Tongue (tissue), 1 donor: ENCODE measurements at regions not wholly inside any gene's neighbourhood (a gene's known extent, or its start where the extent isn't known, plus 50 kb on each side); places are given as distances from the start of the nearest gene placed in this dataset.
"Not testable (repeated sequence)": the region's sequence is repeated elsewhere in the genome, so short reads cannot be mapped to it uniquely, and the experiment has no call there.

Experiments used
- DNase-seq: peaks from one replicate; pipeline ENCODE4 v3.0.0-alpha.2; 2015

DNA sequence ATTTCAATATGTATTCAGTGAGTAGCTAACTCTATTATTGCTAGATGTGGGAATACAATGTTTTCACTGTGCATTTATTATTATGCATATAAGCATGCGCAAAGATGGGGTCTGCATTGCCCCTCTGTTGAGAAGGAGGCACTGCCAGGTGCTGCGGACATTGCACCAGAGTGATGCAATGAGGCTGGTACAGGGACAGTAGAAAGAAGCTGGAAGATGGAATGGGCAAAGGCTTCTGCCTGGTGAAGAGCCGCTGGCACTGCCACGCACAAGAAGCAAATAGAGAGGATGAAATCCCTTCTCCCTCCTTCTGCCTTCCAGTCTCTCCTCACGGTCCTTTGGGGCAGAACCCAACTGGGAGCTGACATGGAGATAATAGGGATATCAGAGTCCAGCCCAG is 154.5 kb upstream of the TNFAIP3 start:
- no peak for DNase-seq

DNA sequence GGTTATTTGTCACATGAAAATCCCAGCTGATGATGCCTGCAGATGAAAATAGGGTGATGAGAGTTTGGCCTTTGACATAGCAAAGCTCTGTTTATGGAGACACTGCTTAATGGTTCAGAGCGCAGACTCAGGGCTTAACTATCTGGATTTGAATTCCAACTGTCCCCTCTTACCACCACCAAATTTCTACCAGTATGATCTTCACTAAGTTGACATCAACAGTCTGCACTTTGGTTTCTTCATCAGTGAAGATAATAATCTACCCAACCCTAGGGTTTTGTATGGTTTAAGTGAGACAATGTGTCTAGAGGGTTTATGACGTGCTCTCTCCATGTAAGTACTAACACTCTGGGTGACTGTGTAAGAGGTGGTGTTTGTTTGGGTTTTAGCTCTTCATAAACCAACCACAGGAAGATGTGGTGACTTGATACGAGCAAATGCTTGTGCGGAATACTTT is 151.4 kb upstream of the TNFAIP3 start:
- DNase-seq = no peak

DNA sequence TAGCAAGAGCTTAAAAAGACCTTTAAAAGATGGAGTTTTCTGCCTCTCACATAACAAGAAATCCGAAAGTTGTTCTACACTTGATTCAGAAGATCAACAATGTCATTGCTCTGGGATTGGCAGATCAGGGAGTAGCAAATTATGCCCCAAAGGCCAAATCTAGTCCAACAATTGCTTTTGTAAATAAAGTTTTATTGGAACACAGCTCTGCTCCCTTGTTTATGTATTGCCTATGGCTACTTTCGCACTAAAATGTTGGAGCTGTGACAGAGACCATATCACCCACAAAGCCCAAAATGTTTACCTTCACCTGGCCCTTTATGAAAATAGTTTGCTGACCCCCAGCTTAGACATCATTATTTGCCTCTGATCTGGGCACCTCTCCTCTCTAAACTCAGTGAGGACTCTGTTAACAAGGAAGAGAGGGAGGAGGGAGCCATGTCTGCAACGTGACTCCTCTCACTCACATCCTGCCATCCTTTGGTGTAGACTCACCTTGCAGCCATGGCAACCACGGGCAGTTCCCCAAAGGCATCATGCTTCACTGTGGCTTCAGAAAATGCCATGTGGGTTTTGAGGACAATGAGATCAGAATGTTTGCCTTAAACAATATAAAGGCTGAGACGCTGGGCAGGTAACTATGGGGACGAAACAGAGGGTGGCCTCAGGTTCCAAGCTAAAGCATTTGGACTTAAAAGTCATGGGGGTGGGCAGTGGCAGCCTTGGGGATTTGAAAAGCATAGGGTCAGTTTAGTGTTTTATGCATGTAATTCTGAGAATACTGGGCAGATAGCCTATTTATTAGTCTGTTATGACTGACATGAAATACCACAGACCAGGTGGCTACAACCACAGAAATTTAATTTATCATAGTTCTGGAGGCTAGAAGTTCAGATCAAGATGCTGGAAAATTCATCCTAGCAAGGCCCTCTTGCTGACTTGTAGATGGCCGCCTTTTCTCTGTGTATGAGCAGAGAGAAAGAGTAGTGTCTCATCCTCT is 149.7 kb upstream of the TNFAIP3 start:
- no peak for DNase-seq

DNA sequence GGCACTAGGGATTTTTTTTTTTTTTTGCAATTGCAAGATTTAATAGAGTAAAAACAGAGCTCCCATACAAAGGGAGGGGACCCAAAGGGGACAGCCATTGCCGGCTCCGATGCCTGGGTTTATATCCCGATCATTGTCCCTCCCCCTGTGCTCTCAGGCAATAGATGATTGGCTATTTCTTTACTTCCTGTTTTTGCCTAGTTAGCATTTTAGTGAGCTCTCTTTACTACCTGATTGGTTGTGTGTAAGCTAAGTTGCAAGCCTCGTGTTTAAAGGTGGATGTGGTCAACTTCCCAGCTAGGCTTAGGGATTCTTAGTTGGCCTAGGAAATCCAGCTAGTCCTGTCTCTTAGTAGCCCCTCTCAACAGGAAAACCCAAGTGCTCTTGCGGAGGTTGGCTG is 148.2 kb upstream of the TNFAIP3 start:
- not testable (repeated sequence) for DNase-seq

DNA sequence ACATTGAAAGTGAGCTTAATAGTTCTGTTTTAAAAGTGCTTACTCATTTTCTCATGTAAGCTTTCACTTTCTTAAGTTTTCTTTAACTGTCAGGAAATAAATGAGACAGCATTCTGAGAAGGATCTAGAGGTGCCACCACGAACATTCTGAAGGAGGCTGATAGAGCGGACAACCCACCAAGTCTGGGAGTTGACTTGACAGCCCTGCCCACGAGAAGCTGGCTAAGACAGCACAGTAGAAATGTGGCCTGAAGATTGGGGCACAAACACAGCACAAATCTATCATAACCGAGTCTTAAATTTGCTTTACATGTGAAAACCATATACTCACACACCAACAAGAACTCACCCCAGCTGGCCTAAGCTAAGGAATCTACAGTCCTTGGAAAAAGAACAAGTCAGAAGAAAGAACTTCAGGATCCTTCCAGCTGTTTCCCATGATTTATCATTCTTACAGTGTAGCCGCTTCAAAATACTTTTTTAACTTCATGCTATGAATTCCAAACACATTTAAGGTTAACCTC is 144.2 kb upstream of the TNFAIP3 start:
- DNase-seq = no peak

DNA sequence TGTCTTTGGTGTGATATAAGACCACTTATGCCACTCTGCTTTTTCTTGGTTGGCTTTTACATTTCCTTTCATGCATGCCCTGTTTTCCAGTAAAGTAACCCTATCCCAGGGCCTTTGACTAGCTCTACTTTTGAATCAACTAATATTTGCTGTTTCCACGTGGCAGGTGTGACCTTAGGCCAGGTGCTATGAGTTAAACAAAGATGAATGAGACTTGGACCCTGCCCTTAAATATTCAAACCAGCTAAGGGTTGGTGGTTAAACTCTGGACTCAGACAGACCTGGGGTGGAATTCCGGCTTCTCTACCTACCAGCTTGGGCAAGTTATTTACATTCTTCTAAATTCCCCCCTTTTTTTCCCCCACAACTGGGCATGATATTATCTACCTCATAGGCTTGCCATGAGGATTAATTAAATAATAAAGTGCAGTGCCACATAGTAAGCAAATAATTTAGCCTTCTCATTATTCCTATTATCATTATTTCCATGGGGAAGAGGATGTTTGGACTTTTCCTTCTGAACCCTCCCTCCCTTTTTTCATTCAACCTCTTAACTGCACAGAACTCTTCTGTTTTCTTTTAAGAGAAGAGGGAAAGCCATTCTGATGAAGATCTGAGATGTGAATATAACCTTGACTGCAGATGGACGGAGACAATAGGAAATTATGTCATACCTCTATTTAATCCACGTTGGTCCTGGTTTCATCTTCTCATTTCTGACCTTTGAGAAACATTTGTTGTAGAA is 143.6 kb upstream of the TNFAIP3 start:
- no peak for DNase-seq

DNA sequence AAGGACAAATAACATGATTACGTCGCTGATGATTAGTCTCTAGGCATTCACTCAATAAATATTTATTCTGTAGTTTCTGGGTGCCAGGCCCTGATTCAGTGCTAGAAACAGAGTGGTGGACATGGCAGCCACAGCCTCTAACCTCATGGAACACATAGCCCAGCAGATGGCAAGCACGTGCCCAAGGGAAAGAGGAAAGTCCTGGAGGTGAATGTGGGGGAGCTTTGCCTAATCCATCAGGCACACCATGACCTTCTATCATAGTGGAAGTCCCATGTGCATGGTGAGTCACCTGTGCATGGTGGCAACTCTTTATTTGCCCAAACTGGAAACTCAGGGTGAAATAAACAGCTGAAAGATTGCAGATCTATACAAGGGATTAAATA is 143.0 kb upstream of the TNFAIP3 start:
- DNase-seq = no peak

DNA sequence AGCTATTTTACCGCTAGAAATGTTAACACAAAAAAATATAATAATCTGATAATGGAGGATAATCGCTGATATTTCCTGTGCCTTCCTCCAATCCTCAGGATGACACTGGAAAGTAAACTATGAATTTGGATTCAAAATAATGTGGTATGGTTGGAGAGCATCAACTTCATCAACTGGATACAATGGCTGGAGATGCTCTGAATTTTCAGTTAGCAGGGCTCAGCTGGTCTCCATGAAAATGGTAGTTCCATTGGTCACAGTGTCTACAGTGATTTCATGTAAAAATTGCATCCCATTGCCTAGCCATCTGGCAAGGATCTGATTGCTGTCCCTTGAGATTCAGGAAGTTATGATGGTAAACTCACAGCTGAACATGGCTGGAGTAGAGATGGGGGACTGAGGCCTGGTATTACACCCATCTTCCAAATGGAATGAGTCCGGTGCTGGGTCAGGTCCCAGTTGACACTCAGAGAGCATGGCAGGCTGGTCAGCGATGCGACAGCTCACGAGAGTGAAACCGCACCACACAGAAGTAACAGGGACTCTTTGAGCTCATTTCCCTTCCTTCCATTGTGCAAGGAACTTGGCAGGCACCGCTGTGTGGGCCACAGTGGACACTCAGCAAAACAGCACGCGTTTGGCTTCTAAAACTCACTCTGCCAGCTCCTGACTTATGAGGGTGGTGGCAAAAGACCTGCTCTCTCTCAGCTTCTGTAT is 142.4 kb upstream of the TNFAIP3 start:
- no peak for DNase-seq

DNA sequence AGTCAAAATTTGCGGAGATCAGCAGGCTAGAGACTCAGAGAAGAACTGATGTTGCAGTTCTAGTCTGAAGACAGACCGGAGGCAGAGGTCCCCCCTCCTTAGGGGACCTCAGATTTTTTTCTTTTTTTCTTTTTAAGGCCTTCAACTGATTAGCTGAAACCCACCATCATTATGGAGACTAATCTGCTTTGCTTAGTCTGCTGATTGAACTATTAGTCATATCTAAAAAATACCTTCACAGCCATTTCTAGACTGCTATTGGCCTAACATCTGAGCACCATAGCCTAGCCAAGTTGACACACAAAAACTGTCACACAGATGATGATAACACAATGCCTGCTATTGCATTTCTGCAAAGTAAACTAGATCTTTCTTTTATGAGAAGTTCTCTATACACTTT is 141.1 kb upstream of the TNFAIP3 start:
- no peak for DNase-seq

DNA sequence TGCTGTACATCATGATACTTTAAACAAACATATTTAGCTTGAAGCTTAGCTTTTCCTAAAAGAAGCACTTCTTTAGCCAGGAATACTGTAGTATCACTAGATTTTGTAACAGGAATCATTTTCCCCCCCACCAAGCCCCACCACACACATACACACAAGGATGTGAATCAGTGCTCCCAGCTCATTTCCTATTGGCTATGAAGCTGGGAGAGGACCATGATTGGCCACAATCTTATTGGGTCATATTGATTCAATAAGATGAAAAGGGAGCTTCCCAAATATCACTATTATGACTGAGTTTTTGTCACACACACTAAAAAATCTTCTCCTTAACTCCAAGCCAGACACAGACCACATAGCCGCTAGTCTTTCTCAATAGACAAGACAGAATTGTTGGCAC is 140.5 kb upstream of the TNFAIP3 start:
- no peak for DNase-seq

DNA sequence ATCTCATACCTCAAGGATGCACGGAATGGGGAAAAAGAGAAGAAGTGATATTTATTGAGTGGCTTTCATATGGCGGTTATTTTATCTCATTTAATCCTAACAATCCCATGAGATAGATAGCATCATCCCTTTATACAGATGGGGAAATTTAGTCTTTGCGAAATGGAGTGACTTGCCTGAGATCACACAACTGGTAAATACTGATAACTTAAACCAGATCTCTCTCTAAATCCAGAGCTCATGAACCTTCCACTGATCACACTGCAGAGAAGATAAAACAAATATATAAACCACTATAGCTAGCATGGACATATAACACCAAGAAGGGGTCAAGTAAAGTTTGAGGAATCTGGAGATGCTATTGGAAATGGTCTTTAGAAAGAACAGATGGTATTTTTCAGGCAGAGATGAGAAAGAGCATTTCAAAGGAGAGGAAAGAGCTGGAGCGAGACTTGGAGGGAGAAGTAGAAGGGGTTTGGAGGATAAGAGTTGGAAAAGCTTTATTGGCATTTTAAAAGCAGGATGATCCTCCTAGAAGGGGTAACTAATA is 139.8 kb upstream of the TNFAIP3 start:
- no peak for DNase-seq

DNA sequence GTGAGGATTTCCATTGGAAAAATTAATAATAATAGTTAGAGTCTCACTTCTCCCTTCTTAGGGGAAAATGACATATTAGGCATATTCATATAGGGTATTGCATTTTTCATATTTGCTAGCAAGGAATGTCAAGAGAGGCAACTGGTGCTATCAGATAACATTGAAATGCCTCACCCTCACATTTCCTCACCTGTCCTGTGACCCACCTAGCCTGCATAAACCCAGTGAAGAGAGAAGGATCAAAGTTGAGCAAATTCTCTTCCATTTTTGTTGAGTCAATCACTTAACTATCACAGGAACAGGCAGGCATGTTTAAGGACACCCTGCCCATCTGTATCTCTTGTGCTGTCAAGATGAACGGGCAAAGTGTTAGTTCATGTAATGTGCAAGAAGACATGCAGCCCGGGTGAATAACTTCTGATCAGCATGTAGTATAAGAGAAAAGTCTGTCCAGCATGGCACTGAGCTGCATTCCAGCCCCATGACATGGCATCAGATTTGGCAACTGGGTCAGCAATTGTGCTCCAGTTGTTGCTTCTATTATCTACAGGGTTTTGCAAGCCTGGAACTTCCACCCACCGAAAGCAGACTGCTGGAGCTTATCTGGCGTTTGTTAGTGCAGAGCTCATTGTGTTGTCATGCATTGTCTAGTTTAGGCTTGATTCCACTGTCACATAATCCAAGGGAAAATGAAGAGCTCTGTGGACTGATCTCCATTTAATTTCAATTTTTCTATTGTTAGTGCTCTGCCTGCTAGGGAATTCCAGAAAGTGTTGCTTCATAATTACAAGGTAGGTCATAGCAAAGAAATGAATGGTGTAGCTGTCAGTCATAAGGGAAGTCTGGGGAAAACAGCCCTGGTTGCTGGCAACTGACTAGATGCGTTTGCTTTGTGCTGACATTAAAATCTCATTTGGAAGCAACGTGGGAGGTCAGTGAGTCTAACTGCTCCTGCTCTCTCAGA is 138.4 kb upstream of the TNFAIP3 start:
- peak; percentile 73 for DNase-seq

DNA sequence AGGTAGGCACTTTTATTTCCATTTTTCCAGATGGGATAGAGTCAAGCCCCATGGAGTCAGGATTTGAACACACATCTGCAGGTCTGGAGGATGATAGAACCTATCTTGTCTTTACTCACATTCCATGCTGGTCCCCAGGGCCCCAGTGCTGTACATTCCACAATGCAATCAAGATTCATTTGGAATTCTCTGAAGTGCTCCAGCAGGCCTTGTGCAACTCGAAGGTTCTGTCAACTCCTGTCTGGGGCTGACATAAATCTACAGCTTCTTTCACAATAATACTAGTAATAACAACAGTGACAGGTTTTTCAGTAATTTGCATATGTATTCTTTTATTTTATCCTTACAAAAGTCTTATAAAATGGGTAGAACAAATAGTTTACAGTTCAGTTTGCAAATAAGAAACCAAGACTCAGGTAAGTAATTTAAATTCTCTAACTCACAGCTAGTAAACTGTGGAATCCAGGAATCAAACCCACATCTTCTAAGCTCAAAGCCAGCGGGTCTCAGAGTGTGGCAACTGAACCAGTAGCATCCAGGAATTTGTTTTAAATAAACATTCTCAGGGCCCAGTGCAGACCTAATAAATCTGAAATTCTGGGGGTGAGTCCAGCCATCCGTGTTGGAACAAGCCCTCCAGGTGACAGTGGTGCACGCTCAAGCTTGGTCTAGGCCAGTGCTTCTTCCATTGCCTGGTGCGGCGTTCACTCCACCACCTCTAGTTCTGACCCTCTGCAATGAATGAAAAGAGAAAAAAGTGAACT is 137.0 kb upstream of the TNFAIP3 start:
- DNase-seq = no peak

DNA sequence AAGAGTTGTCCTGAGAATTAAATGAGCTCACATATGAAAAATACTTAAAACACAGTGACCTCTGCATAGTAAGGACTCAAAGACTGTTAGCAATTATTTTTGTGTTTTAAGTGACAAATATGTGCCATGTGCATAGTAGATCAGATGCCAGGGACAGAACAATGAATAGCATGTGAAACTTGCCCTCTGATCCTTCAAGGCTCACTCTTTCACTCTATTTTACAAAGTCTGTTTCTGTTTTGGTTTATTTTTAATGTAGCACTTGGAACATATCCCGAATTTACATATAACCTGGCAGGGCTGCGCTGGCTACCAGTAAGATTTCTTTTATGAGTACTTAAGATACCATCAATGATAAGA is 135.5 kb upstream of the TNFAIP3 start:
- DNase-seq = no peak

DNA sequence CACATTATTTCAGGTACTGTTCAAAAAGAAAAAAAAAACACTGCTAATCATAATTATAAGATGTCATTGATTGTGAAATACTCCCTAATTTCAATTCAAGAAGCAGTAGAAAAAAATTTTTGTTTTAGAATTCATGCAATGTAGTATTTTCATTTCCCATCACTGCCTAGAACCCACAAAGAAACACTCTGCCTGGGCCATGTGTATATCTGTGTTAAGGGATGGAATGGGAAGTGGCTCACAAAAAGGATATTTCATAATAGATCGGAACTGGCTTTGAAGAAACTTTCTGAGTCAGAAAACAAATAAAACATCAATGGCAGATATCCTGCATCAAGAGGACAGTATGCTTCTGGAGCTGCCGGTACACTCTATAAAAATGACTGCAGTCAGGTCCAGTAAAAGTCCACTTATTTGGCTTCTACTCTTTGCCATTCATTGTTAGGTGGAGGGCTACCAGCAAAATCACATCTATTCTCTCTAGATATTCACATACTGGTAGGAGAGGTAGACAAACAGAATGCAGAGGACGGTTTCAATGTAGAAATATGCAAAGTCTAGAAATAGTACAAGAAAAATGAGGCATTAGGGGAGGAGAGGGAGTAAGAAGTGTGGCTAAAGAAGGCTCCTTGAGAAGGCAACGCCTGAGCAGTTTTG is 135.0 kb upstream of the TNFAIP3 start:
- no peak for DNase-seq

DNA sequence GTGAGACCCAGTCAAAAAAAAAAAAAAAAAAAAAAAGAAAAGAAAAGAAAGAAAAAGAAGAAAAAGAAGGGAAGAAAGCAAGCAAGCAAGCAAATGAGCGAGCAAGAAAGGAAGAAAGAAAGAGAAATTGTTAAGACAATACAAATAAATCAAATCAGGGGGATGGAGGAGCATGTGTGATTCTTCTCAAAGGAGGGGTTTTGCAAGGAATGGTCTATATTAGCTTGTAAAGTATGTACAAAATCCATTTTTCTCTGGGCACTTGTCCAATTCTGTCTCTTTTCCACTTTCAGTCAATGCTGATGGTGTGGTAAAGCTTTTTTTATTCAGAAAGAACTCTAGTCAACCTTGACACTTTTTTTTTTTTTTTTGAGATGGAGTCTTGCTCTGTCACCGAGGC is 133.7 kb upstream of the TNFAIP3 start:
- no peak for DNase-seq

DNA sequence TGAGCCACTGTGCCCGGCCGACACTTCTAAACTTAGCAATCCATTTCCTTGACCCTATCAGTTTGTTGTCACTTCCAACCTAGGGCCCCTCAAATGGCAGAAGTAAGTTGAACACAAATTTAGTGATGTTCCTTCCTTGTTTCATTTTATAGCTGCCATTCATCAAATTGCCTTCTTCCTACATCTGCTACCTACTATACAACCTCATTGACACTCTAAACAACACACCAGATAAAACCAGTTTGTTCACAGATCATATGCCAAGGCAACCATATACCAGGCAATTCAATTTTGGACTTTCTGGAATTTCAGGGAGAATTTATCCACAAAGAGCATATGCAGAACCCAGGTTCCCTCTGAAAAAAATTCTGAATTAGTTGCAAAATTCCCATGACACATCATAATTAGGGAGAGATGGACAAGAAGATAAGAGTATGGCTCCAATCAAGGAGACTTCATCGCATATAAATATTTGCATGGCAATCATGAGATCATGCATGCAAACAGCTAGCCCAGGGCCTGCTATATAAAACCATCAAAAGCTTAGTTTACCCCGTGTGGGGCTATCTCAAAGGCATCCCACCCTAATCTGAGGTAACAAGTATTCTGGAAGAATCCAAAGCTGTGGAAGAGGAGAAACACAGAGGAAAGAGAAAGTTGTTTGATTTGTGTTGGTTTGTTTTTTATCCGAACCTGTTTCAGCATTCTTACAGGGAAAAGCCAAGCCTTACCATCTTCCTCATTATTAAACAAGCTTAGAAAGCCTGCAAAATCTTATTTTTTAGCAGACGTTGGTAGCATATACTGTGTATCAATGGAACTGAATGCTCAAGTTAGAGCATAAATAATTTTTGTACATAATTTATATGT is 132.8 kb upstream of the TNFAIP3 start:
- no peak for DNase-seq

DNA sequence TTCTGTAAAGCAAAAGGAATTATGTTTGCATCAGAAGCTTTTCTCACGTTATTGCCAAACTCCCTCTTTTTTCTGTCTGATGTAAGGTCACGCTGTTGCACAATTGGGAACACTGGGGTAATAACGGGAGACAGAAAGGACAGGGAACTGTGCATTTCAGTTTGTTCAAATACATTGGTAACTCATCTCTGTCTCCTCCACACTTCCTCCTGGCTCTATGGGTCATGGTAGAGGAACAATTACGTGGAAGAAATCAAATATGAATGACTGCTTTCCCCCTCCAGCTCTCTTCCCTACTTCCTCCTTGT is 132.2 kb upstream of the TNFAIP3 start:
- DNase-seq = no peak
